ENCODE measurements at regions not wholly inside any gene's neighbourhood (a gene's known extent, or its start where the extent isn't known, plus 50 kb on each side); places are given as distances from the start of the nearest gene placed in this dataset.

DNA sequence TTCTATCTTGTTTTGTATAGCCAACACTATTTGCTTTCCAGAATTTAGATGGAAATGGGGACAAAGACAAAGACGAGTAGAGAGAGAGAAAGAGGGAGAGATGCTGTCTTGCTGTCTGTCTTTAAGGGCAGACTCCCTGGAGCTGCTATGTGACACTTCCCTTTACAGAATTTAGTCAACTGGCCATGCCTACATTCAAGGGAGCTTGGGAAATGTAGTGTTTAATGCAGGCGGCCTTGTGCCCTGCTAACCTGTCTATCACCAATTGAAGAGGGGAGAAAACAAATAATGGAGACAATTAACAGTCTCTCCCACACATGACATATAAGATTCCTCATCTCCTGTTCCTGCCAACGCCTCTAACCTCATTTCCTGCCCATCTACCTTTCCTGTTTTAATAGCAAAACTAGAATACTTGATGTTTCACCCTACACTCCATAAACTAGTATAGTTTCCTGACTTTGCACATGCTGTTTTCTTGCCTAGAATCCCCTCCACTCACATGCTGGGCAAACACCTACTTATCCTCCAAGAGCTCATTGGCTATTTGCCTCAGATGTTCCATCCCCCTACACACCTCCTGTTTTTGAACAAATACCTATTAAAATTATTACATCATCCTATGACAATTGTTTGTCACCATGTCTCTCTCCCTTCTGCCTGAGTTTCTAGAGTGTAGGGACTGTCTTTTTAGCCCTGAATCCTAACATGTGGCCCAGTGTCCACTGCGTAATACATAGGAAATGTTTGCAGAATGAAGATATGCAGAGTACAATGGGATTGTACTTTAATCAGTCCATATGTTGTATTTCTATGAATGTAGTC lies 117.2 kb downstream of the SLC25A24 start:
- peak; percentile 24 for DNase-seq

DNA sequence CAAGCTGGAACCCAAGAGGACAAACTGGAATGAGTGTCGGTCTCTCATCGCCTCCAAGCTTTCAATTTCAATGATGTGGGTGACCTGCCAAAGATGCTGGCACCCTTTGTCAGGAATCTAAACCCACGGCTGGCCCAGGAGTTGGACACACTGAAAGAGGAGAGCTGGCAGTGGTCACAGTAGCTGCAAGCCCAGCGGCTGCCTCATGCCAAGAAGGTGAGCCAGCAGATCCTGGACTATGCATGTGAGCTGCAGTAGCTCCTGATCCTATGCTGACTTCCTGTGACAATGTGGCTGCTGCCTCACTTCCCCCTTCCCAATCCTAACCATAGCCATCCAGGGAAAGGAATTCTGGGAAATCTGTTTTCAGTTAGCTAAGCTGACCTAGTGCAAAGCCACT lies 117.0 kb upstream of the VAV3 start:
- no peak for DNase-seq

DNA sequence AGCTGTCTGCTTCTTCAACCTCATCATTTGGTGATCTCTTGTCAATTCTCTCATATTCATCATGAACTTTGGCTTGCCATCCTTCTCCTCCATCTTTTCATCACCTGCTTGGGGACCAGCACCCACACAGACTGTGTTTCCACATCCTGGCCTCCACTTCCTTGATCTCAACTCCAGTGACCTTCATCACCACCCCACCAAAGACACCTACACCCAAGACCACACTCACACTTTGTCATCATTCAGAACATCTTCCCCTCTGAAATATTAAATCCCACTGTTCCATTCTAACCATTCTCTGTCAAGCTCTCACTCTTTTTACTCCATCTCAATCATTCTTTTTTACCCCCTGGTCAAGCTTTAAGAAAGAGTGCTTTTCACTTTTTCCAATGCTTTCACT lies 115.5 kb upstream of the VAV3 start:
- peak; percentile 32 for DNase-seq

DNA sequence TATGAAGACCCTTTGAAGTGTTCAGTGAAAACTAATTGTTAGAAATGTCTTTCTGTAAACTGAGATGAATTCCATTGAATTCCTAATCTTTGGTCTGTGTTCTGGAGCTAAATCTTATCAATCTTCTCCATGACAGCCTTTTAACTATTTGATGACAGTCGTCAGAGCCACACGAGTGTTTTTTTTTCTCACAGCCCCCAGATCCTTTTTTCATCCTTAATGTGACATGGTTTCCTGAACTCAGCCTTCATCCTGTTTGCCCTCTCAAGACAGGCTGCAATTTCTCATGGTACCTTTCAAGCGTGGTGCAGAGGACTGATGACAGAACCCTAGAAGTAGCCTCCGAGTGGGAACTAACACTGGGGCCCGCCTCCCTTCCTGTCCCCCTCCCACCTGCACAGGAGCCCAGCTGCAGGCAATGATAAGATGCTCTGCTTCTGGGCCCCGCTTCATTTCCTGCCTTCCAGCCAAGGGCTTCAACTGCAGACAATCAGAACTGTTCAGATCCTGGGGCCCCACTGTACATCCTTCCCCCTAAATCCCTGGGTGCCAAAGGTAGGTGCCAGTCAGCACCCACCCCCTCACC lies 114.6 kb upstream of the VAV3 start:
- DNase-seq = peak; percentile 34

DNA sequence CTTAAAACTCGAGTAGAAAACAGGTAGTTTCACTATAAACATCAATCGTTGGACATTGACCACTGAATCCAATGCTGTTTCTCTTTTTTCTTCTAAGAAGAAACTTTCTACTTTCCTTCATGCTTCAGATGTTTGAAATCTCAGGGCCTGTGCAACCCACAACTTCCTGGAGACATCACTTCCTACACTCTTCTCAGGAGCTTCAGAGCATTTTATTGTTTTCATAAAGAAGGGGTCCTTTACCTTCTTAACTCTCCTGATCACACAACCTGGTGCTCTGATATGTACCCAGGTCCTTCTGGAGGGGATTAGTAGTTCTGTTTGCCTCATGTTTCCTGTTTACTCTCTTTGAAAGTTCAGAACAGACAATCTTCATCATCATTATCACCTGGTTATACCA lies 113.0 kb upstream of the VAV3 start:
- DNase-seq = no peak

DNA sequence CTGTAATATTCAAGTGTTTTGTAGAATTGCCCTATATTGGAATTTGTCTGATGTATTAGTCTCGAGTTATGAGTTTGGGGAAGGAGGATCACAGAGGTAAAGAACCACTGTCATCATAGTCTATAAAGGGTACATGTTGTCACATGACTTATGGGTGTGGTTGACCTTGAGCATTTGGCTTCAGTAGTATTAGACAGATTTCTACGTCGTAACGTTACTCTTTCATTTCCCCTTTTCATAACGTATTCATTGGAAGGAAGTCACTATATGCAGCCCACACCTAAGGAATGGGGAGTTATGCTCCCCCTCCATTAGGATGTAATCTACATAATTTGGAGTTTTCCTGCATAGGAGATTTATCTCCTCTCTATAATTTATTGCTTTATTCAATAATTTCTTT lies 110.1 kb upstream of the VAV3 start:
- DNase-seq = no peak

DNA sequence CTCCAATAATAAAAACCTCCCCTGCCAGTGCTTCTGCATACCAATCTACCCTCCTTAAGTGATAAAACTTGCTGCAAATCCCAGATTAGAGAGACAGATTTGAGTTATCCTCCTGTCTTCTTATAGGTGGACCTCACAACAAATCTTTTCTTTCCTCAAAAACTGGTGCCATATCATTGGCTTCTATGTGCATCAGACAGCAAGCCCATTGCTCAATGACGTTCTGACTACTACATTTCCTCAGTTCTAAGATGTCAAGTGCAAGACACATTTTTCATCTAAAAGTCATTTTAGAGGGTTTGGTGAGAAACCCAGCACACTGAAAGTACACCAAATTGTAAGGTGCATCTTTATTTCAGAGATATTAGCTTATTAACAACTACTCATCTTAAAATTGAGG lies 107.8 kb upstream of the VAV3 start:
- DNase-seq = no peak

DNA sequence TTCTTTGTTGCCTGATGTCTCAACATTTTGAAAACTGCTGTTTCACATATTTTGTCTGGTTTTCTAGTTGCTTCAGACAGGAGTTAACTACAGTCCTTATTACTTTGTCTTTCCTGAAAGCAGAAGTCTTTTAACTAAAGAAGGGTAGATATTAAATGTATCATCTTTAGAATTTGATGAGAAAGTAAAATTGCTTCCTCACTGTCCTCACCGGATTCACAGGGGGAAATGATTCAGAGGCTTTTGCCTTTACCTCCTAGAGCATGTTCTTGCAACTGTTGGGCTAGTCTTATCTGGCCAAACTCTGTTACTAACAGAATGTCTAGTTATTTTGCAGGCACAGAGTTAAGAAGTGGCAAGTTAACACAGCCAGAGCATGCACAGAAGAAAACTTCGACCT lies 107.2 kb upstream of the VAV3 start:
- no peak for DNase-seq

DNA sequence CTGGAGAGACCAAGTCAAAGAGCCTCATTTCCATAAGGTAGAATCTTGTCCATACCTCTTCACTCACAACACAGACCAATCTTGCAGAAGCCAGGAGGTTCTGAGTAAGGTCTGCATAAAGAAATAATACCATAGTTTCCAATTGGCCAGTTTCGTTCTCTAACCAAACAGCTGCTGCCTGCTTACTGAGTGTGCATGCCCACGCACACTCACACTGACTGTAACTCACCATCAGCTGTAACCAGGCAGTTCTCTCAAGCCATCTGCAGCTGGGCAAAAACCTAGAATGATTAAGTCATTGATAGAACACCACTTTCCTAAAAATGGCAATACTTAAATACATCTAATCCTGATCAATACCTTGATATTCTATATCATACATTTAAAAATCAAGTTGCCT lies 106.6 kb upstream of the VAV3 start:
- no peak for DNase-seq

DNA sequence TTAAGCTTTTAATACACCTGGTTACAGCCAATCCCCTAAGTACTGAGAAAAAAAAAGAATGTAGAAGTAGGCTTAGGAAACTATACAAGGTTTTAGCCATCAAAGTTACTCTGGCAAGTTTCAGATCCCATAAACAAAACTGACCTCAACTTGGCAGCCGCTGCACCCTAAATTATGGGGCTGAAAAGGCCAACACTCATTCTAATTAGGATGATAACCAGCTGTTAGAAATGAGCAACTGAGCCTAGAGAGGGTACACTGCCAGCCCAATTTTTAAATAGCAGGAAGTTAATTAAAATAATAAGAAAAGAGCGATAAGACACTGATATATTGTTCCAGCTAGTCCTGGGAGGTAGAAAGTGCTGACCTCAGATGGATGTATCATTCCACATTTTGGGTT lies 105.7 kb upstream of the VAV3 start:
- no peak for DNase-seq

DNA sequence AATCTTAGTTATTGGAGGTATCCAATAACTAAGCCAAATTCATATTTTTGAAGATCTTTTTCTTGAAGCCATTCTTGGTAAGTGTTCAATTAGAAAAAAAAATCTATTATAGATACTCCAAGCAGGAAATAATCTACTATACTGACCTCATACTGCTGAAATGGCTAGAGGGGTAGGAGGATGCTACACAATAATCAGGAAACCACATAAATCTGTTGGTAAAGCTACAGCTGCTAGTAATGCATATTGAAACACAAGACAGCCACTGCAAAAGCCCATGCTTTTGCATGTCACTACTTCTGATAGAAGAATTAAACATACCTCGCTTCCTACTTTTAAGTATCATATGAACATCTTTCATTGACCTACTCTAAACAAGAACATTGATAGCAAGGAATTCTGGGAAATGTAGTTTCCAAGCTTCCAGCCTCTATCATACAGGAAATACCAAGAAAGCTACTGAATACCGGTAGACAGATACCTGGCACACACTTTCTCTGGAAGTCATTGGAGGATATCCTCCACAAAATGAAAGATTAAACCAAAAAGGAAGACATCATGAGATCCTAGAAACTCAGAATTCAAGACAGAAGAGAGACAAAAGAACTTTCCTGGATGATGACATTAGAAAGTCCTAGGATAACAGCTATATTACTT lies 103.0 kb upstream of the VAV3 start:
- DNase-seq = no peak

DNA sequence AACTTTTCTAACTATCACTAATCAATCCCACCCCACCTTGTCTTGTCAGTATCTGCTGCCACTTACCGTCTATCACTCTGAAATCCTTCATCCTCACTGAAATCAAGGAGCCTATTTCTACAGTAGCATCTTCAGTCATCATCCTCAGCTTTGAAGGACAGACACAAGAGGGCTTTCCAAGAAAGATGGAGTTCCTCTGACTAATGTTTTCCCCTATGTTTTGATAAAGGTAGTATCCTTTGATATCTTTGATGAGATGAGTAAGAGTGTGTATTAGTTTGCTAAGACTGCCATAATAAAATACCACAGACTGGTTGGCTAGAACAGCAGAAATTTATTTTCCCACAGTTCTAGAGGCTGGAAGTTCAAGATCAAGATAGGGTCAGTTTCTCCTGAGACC lies 101.8 kb upstream of the VAV3 start:
- no peak for DNase-seq

DNA sequence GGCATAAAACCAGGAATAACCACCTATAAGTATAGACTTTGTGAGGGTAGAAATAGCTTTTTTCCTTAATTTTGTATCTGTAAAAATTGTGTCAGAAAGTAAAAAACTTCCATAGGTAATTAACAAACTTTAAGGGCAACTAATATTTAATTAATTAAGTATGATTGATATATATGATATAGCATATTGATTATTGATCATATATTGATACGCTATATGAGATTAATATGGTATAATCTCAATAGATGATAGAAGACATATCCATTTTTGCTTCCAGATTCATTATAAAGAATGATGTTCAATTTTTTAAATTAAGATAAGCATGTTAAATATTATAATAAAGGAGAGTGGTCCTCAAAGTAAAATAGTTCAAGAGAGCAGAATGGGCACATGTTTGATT lies 99.3 kb upstream of the VAV3 start:
- DNase-seq = no peak

DNA sequence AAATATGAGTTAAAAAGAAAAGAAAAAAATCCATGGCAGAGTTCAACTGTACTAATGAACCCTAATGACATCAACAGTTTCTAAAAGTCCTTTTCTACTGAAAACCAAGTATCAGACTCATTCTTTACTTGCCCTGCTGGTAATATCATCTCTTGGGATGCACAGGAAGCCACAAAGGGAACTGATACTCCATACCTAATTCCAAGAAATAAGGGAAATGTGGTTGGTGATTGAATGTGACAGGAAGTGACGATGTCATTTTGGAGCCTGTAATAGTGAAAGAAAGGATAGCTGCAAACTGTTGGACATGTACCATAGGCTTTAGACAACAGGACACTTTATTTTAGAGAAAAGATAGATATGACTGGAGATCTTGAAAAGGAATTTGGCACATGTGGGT lies 98.7 kb upstream of the VAV3 start:
- no peak for DNase-seq

DNA sequence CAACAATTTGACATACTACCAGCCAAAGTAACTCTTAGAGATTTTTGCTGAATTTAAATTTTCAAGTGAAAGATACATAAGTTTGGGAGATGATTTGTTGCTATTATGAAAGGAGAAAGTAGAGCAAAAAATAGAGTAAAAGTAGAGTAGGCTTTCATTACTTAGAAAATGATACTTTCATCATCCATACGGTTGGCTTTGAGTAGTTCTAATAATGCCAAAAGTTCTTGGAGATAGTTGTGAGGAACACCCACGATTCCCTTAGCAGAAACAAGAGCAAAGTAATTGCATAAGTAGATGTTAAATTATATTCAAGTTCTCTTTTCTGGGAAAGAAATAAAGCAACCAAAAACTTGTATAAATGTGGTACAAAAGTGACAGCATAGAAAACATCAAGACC lies 95.0 kb upstream of the VAV3 start:
- no peak for DNase-seq

DNA sequence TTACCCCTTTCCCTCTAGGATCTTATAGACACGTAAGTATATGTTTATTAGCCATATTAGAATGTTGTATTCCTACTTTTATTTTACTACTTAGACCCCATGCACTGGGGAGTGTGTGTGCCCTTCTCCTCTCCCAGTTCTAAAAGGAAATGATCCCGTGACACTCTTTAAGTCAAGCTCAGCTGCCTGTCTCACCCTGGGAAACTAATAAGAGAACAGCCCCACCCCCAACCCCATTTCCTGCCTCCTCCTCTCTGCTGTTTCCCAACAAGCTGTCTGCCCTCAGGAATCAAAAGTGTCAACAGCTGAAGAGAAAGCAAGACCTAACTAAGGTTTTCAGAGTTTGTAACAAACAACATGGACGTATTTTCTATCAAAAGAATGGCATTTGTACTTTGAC lies 92.6 kb upstream of the VAV3 start:
- no peak for DNase-seq

DNA sequence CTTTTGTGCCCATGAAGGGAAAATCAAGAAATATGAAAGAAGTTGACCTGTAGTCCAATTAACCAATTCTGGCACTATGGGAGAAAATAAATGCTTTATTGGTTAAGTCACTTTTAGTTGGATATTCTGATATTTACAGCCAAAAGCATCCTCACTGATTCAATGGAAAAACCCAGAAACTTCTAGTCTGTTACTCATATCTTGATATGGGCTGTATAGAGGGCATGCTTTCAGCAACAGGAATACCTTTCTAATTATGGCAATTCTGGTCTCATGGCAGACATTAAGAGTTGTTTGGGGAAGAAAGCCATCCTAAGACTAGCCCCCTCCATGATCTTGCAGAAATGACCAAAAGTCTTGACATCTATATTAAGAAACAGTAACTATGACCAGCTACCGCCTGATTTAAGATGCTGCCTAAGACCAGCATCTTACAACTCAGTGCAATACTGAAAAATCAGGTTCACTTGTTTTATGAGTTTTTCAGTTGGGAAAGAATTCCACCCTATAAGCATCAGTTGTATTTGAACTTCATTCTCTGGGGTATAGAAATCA lies 91.5 kb upstream of the VAV3 start:
- DNase-seq = no peak

DNA sequence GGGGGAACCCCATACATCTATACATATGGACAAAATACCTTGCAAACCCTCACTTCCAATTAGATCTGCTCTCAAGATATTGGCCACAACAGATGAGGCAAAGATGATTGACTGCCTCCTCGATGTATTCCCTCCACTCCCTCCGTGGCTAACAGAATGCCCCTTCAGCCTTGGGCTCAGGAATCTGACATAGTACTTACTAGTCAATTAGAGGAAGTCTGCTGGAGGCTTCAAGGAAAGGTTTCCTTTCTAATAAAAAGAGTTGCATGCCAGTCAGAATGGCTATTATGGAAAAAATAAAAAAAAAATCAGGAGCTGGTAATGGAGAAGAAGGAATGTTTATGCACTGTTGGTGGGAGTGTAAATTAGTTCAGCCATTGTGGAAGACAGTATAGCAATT lies 90.4 kb upstream of the VAV3 start:
- DNase-seq = no peak

DNA sequence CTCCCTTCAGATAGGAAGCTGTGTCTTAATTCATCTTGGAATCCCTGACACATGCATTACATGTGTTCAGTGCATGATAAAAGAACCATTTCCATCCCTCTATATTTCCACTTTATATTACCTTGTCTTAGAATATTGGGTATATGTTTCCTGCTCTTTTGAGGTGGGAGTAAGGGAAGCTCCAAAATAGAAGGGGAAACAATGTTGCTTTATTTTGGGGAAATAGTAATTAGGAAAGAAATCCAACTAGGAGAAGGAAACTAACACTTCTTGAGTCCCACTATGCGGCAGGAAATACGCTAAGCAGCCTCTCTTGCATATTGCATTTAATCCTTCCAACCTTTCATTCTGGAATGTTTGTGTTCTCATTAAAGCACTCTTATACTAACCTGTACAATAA lies 89.4 kb upstream of the VAV3 start:
- no peak for DNase-seq

DNA sequence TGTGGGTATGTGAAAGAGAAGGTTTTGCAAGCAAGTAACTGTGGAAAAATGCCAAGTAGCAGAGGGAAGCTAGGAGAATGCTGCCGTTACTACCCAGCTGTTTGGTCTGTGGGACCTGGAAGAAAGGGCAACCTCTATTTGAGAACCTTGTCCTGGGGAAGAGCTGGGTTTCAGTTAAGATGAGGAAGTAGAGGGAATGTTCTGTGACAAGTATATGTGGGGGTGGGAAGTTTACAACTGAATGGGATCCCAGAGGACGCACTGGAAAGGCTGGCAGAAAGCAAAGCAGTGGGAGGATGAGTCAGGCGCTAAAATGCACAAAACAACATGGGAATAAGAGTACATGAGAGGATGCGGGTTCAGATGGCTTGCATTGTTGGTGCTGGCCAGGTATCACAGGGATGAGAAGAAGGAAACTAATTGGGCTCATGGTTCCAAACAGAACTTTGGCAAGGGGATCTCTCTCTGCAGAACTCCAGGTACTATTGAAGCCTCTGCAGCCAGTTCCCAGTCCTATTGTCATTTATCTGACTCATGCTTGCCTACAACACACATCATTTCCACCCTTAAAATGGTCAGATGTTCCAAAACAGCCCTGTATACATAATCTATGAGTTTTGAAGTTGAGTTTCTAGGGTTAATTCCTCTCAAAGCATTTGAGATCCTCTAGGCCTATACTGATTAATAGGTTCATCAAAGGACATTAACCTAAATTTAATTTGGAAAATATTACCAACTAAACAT lies 88.5 kb upstream of the VAV3 start:
- no peak for DNase-seq

DNA sequence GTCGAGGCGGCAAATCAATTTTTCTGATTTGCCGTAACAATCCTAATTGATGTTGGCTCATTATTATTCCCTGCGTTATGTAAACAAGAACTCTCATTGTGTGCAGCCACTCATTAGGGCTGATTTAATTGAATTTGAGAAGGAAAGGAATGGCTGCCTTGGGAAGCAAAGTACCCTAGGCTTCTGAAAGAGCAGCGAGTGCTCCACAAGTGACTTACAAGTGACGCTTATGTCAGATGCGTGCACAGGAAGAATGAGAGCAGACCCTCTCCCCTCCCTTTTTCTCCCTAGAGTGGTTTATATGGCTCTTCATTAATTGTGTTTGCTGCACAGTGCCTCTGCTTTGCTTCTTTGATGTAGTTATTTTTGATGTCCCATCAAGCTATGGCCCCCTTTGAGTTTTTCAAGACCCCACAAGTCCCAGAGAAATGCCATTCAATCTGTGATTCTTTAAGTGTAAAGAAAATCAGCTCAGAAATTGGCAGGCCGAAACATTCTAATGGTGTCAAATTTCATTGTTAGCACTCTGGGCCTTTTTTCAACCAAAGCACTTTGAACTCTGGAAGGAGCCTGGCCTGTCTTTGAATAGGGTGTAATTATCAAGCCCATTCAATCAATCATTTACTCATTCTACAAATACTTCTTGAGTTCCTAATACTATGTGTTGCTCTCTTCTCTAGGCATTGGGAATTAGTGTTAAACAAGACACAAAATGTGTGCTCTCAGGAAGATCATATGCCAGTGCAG lies 86.8 kb upstream of the VAV3 start:
- DNase-seq = no peak

DNA sequence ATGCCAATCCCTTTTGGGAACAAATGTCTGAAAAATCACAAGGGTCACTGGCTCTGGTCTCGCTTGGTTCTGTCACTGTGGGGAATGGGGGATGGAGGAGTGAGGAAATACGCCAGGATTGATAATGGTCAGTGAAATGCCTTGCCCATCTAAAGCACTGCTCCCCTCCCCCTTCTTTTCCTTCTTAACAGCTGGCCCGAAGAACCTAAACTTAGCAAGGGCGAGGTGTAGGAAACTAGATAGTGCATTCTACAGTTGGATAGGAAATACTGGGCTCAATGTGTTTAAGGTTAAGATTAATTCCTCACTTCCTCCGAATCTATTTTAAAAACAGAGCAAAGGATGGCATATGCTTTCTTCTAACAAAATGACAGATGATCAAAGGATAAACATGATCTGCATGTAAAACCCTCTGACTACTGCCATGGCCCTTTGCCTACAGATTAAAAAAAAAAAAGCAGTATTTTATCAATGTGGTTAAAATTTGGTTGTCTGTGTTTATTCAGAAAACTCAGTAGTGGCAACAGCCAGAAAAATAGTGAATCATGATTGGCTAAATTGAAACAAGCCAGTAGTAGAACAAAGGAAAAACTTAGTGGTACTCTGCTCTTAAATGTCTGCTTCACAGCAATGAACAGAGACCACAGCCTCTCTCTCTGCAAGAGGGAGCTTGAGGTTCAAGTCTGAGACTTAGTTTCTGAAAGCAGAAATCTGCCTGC lies 86.1 kb upstream of the VAV3 start:
- DNase-seq = no peak
